Stimulated activated CD4-positive, alpha-beta T cell treated with anti-CD3 and anti-CD28 coated beads, Interleukin-15, amount 100 ng/mL, for 48 hours (primary cell): ENCODE measurements at regions not wholly inside any gene's neighbourhood (a gene's known extent, or its start where the extent isn't known, plus 50 kb on each side); places are given as distances from the start of the nearest gene placed in this dataset.
"Not testable (repeated sequence)": the region's sequence is repeated elsewhere in the genome, so short reads cannot be mapped to it uniquely, and the experiment has no call there.

Experiments used
- DNase-seq, 2 donors: peaks; one replicate each; pipeline ENCODE4 v3.0.0-alpha.2; 2020; ENCODE audit warnings: low read depth in 2 of 2

DNA sequence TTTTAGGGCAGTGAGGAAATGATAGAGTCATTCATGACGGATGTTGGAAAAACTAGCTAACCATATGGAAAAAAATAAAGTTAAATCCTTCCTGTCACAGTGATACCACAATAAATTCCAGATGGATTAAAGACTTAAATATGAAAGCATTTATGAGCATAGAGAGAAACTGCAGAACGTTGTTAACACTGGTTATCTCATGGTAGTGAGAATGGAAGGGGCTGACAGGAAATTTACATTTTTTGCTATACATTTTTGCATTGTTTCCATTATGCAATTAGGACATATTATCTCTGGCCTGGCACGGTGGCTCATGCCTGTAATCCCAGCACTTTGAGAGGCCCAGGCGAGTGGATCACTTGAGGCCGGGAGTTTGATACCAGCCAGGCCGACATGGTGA lies 130.5 kb upstream of the VOPP1 start:
- not testable (repeated sequence) for DNase-seq

DNA sequence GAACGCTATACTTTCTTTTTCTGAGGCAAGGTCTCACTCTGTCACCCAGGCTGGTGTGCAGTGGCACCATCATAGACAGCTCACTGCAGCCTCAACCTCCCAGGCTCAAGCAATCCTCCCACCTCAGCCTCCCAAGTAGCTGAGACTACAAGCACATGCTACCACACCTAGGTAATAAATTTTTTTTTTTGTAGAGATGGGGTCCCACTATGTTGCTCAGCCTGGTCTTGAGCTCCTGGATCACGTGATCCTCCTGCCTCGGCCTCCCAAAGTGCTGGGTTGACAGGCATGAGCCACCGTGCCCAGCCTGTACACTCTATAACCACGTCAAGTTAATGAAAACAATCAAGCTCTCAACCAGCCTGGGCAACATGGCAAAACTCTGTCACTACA lies 127.1 kb upstream of the VOPP1 start:
- DNase-seq: not testable (repeated sequence)

- not testable (repeated sequence) for DNase-seq
These were observed 126.5 kb upstream of the VOPP1 start for GRCh38 chr7:55698607-55699449.

DNA sequence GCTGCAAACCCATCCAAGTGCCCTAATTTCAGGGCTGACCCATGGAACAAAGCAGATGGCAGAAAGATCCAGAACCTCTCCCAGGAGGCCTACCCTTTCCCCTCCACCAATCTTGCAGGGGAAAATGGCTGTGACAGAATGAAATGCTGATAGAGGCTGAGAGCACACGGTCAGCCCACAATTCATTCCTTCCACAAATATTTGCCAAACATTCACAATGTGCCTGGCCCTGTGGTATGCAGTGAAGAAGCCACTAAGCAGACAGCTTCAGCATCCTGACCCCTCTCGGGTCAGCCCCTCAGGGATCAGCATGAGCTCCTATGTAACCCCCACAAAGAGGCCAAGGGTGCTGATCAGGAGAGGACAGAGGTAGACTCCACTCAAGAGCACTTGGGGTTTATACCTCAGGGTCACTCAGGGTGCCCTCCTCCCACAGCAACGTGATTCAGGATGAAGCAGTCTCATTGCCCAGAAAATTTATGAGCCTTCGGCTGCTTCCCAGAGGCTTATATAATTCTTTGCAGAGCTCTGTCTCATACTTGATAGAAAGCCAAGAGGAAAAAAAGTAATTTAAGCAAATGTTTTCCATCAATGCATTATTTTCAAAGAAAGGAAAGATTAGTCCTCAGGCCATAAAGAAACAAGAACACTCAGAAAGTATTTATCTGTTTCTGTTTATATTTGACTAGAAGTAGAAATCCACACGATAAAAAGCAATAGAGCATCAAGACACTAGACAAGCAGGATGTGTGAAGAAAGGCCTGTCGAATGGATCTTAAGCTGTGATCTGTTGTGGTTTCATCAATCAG lies 123.8 kb upstream of the VOPP1 start:
- DNase-seq: not testable (repeated sequence)

DNA sequence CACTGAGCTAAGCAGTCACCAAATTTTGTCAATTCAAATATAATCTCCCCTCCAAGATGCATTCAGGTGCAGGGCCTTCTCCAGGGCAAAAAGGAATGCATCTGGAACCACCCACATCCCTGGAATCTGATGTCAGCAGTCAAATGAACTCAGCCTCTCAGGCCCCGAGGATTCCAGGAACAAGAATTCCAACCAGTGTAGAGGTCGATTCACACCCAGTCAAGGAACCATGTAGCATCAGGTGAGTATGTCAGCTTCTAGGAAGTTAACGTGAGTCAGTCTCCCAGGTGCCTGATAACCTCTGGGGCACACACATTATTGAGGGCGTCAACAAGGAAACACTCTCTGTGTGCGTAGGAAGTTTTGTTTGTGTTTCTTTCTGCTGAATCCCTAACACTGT lies 122.2 kb upstream of the VOPP1 start:
- not testable (repeated sequence) for DNase-seq

GRCh38 chr7:55688684-55689681 lies 116.7 kb upstream of the VOPP1 start:
- DNase-seq: not testable (repeated sequence)

DNA sequence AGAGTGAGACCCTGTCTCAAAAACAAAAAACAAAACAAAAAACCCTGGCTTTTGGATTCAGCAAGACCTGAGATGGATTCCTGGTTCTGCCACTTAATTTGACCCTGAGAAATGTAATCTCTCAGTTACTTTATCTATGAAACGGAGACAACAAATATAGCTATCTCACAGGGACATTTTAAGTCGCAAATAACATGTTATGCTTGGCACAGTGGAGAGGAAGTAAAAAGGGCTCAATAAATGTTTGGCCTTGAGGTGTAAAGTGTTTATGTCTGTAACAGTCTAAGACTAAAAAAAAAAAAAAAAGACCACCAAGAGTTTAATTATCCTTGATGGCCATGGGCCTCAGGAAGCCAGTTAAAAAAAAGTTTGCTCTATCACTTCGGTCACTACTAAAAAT lies 116.0 kb upstream of the VOPP1 start:
- not testable (repeated sequence) for DNase-seq

DNA sequence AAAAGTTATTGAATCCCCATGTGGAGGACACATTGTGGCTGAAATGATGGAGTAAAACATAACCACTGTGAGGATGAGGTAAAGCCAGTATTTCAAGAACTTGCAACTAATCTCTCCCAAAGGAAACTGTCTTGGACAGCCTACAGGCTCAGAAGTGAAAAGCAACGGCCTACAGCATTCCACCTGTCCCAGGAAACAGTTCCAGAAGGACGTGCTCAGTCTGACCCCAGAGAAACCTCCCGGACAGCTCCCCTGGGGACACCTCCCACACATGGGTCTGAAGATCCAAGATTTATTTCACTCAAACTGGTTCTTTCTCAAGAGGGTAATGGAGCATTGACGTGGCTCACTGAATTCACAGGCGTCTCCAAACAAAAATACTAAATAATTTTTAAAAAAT lies 115.0 kb upstream of the VOPP1 start:
- DNase-seq: not testable (repeated sequence)

DNA sequence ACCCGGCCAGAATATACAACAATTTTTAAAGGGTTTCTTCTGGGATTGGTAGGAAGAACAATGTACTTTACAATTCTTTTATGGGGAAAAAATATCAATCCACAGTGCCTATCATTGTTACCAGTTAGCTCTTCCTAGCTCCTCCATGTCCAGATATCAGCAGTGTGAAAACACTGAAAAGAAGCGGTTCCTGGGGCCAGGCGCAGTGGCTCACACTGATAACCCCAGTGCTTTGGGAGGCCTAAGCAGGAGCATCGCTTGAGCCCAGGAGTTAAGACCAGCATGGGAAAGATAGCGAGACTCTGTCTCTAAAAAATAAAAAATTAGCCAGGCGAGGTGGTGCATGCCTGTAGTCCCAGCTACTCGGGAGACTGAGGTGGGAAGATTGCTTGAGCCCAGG lies 114.5 kb upstream of the VOPP1 start:
- DNase-seq: not testable (repeated sequence)

DNA sequence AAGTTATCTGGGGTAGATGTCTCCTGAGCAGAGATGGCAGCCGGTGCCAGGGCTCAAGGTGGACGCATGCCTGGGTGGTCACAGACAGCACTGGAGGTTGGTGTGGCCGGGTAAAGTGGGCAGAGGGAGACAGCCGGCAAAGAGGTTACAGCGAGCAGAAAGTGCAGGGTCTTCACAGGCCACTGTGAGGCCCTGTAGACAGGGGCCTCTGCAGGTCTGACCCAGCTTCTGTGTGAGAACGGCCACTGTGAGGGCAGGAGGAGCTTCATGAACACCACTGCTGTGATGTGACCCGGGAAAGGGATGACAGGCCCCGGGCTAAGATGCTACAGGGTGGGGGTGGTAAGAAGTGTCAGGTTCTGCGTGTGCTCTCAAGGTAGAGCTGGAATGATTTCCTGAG lies 111.2 kb upstream of the VOPP1 start:
- DNase-seq: not testable (repeated sequence)

- not testable (repeated sequence) for DNase-seq
These were observed 103.3 kb upstream of the VOPP1 start for GRCh38 chr7:55675589-55675988.

DNA sequence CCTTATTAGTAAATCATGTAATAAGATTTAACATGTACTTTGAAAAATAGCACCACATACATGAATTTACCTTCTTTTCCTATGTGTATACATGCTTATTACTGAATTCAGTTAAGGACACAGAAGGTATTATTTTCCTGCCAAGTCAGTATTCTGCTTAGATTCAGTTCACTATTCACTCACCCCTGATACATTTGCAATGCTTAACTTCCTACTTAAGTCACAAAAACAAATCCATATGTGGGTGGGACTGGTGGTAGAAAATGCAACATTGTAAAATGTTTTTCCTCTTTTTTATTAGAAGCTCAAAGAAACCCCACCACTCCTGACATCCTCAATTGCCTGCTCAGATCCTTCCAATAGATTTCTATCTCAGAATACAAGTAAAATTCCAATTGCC lies 101.2 kb upstream of the VOPP1 start:
- not testable (repeated sequence) for DNase-seq

- DNase-seq: not testable (repeated sequence)
These were observed 99.8 kb upstream of the VOPP1 start for GRCh38 chr7:55672084-55672483.

- no peak for DNase-seq
These were observed 85.4 kb upstream of the VOPP1 start for GRCh38 chr7:55657654-55658053.

DNA sequence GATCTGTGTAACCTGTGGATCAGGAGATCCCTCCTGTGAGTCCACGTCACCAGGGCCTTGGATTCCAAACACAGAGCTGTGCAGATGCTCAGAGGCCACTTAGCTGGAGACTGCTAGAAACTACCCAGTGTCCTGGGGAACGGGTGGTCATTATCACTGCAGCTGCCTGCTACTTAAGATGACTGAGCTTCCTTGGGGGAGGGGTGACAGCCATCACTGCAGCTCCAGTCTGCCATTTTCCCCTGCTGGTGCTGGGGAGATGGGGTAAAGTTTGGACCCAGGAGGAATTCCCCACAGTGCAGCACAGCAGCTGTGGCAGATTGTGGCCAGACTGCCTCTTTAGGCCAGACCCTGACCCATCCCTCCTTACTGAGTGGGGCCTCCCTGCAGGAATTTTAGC lies 78.8 kb upstream of the VOPP1 start:
- no peak for DNase-seq

DNA sequence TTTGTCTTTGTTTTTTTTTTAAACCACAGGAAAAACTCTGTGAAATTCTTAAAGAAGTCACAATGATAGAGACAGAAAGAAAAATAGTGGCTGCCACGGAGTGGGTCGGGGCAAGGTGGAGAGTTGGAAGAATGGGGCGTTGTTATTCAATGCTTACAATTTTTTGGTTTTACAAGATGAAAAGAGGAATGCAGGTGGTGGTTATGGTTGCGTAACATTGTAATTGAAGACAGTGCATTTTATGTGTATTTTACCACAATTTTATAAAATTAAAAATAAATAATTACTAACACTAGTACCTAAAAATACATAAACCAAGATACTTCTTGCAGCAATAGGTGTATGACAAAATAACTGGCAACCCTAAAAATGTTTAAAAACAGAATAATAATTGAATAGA lies 76.9 kb upstream of the VOPP1 start:
- DNase-seq: no peak

DNA sequence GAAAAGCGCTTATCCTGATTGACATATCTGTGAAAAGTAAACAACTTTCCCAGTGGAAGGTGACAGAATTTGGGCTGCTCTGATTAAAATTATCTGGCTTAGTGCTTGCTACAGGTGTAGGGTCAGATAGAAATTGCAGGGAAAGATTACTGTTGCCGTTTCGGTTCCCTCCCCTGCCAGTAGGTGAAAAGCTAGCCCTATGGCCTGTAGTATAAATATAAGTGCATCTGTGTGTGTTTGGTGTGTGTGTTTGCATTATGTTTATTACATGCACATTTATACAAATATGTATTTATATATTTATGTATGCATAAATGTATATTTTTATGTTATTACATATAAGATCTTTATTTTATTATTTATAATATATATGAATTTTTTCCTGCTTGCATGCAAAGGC lies 72.3 kb upstream of the VOPP1 start:
- DNase-seq: no peak

DNA sequence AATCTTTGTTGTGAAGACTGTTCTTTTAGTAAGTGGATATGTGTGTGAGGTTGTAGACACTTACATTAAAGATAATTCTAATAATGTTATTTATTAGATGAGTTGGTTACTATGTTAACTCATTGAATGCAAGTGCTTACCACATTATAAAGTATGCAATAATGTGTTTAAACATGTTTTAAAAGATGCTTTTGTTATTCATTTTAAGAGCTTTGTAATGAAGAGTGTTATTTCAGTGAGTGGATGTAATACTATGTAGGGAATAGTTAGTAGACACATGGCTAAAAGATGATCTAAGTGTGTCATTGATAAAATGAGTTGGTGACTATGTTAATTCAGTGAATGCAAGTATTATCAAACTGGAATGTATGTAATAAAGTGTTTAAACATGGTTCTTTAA lies 70.0 kb upstream of the VOPP1 start:
- DNase-seq: no peak

GRCh38 chr7:55641811-55642210 lies 69.5 kb upstream of the VOPP1 start:
- no peak for DNase-seq

GRCh38 chr7:55641273-55641691 lies 69.0 kb upstream of the VOPP1 start:
- peak in 1 of 2 donors; percentile 7 for DNase-seq

GRCh38 chr7:55639640-55640039 lies 67.3 kb upstream of the VOPP1 start:
- no peak for DNase-seq
